GM19395 (cell line): ENCODE measurements at regions not wholly inside any gene's neighbourhood (a gene's known extent, or its start where the extent isn't known, plus 50 kb on each side); places are given as distances from the start of the nearest gene placed in this dataset.
"Not testable (repeated sequence)": the region's sequence is repeated elsewhere in the genome, so short reads cannot be mapped to it uniquely, and the experiment has no call there.

Source experiments
- ATAC-seq: cut with Tn5 transposase; IDR thresholded peaks from one replicate; pipeline ENCODE4 v1.9.1; 2021; ENCODE audit warnings: mild to moderate bottlenecking, moderate library complexity; ENCODE audit not compliant: unreplicated experiment

GRCh38 chrX:40885989-40886388 is 150.6 kb upstream of the MED14 start:
- ATAC-seq, result no peak

- ATAC-seq, result no peak
Observed at GRCh38 chrX:40887476-40887875, 152.1 kb upstream of the MED14 start.

GRCh38 chrX:40891798-40892197 is 156.5 kb upstream of the MED14 start:
- ATAC-seq, result no peak

DNA sequence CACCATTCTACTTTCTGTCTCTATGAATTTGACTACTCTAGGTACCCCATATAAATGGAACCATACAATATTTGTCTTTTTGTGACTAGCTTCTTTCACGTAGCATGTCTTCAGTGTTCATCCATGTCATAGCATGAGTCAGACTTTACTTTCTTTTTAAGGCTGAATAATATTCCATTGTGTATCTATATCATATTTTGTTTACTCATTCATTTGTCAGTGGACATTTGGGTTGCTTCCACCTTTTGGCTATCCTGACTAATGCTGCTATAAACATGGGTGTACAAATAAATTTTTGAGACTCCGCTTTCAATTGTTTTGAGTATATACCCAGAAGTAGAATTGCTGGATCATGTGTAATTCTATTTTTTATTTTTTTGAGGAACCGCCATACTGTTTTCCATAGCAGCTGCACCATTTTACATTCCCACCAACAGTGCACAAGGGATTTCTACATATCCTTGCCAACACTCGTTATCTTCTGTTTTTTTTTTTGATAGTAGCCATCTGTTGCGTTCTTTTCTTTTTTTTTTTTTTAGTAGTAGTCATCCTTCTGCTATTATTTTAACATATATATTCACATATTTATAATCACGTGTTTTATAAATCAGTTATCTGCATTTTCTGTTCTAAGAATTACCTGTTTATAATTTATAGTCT is 158.0 kb upstream of the MED14 start:
- no peak for ATAC-seq

DNA sequence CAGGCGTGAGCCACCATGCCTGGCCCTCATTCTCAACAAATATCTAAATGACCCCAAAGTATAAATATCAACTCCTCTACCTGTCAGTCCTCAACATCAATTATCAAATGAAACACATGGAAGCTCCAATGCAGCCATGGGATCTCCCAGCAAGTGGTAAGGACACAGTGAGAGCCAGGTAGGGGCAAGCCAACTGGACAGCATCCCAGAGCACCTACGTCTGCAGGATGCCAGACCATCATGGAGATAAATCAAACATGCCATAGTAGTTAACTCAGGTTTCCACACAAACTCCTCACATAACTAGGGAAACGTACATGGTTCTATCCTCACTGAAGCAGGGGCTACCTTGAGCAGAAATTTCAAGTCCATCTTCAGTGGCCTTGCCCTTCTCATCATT is 159.9 kb upstream of the MED14 start:
- no peak for ATAC-seq

- no peak for ATAC-seq
Observed at GRCh38 chrX:40897718-40898270, 162.5 kb upstream of the MED14 start.

- not testable (repeated sequence) for ATAC-seq
Observed at GRCh38 chrX:40904739-40905138, 169.4 kb upstream of the MED14 start.

DNA sequence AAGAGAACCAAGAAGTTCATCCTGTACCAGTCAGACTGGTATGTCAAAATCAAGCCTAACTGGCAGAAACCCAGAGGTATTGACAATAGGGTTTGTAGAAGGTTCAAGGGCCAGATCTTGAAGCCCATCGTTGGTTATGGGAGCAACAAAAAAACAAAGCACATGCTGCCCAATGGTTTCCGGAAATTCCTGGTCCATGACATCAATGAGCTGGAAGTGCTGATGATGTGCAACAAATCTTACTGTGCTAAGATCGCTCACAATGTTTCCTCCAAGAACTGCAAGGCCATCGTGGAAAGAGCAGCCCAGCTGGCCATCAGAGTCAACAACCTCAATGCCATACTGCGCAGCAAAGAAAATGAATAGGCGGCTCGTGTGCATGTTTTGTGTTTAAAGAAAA is 172.7 kb upstream of the MED14 start:
- ATAC-seq, result no peak

DNA sequence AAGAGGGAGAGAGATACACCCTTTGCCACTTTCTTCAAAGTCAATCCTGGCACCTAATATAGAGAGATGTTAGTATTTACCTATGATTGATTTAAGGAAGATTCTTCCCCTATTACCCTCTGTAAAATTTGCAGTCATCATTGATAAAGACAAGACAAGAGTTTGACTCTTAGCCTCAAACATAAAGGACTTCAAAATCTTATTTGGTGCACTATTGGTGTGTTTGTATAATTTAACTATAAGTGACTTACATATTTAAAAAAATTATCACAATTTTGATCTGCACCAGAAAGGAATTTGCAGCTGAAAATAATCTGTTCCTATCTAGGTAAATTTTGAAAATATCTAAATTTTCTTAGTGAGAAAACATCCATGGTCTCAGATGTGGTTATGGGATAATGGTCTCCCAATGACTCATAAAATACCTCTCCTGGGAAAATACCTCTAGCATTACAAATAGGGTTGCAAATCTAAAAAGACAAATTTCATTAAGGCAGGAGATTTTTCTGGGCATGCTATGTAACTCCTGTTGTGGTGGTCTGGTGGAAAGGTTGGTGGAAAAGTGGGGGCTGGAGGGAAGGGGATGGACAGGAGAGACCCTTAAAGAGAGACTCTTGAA is 173.6 kb upstream of the MED14 start:
- no peak for ATAC-seq

DNA sequence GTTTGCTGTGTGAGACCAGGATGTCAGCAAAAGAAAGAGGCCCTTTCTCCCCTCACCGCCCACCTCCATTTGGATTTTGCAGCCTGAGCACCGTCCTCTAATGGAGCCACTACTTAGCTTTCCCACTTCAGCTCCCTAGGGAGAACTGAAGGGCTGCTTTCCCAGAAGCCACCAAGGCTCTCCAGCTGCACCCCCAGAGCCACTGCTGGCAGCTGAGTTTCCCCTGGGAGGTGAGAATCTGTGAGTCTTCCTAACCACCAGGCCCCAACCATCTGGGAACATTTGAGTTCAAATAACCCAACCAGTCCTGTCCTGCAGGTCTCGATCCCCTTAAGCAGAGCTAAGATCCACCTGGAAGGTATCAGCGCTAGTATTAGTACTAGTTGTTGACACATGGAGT is 173.1 kb upstream of the USP9X start:
- ATAC-seq, result no peak

- ATAC-seq, result no peak
Observed at GRCh38 chrX:40912576-40912975, 172.7 kb upstream of the USP9X start.

GRCh38 chrX:40920351-40920750 is 164.9 kb upstream of the USP9X start:
- no peak for ATAC-seq

DNA sequence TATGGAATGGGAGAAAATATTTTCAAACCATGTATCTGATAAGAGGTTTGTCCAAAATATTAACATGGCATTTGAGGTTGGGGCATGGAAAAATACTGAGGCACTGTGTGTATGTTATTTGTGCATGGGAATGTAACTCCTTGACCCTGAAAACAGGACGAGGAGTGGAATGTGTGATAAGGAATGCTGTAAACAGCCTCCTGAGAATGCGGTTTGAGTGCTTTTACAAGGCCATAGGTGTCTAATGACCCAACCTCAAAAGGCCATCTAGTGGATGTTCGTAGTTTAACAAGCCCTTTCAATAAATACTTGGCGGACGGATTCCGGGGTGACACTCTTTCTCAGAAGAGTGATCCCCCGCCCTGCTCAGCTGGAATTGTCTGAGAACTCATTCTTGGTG is 162.9 kb upstream of the USP9X start:
- no peak for ATAC-seq

DNA sequence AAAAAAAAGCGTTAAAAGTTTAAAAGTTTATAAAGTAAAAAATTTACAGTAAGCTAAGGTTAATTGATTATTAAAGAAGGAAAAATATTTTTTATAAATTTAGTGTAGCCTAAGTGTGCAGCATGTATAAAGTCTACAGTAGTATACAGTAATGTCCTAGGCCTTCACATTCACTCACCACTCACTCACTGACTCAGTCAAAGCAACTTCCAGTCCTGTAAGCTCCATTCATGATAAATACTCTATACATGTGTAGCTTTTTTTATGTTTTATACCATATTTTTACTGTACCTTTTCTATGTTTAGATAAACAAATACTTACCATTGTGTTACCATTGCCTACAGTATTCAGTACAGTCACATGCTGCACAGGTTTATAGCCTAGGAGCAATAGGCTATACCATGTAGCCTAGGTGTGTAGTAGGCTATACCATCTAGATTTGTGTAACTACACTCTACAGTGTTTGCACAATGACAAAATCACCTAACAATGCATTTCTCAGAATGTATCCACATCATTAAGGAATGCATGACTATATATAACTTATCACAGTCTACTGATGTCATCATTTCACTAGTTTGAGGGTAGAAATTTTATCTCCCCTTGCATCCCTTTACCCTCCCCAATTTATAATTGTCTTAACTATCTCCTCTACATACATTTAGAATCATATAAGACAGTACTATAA is 158.4 kb upstream of the USP9X start:
- ATAC-seq, result not testable (repeated sequence)

GRCh38 chrX:40928076-40928475 is 157.2 kb upstream of the USP9X start:
- ATAC-seq, result no peak

DNA sequence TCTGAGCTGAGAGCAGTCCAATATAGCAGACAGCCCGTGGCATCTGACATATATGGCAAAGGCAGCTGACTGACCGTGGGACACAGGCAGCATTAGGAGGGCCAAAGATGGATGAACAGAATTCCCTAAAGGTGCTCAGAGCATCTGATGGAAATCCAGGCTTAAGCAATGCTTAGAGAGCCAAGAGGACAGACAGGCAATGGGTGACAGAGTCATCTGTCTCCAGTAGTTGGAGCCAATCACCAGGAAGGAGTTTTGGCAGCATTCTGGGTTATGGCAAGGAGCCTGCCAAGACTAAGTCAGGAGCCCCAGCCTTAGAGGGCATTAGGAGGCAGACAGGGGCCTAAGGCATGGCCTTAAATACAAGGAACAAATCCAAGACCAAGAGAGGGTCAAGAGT is 153.3 kb upstream of the USP9X start:
- ATAC-seq, result no peak

- ATAC-seq, result no peak
Observed at GRCh38 chrX:40933132-40933705, 152.0 kb upstream of the USP9X start.

DNA sequence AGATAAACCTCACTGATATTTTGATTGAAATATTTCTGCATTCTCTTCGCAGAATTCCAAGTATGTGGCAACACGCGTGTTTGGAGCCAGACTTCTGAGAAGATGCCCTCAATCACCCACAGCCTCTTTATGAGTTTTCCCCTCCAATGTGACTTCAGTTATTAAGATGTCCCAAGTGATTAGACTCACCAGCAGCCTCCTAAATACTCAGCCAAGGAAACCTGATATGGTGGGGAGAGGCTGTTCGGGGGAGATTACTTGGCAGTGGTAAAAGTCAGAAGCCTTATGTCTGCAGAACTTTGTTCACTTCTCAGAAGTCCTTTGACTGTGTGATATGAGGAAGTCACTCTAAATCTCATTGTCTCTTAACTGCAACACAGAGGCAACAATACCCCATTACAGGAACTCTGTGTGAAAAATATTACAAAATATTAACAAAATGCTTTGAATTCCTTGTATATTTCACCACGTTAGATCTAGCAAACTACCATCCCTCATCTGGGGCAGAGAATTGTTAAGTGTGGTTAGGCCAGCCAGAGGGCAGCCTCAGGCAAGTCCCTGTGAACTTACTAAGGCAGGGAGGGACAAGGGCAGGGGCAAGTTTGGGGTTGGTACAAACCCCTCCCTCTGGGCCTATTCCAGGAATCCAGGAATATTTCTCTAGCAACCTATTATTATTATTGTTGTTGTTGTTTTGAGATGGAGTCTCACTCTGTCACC is 151.4 kb upstream of the USP9X start:
- ATAC-seq, result no peak

GRCh38 chrX:40936827-40937226 is 148.4 kb upstream of the USP9X start:
- ATAC-seq, result no peak

DNA sequence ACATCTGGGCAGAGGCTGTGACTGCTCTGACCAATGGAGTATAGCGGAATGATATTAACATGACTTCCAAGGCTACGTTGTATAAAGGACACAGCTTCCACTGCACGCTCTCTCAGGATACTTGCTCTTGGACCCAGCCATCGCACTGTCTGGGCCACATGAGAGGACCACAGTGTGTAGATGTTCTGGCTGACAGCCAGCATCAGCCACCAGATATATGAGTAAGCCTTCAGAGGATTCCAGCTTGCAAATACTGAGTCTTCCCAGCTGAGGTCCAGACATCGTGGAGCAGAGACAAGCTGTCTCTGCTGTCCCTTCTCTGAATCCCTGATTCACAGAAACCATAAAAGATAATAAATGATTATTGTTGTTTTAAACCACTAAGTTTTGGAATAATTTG is 146.8 kb upstream of the USP9X start:
- no peak for ATAC-seq

- ATAC-seq, result no peak
Observed at GRCh38 chrX:40943093-40943641, 142.1 kb upstream of the USP9X start.
